ENCODE measurements at regions not wholly inside any gene's neighbourhood (a gene's known extent, or its start where the extent isn't known, plus 50 kb on each side); places are given as distances from the start of the nearest gene placed in this dataset.
A peak's percentile ranks its signal among the peaks of the same experiment; 100 is the strongest.
"Not testable (repeated sequence)": the region's sequence is repeated elsewhere in the genome, so short reads cannot be mapped to it uniquely, and the experiment has no call there.

- not testable (repeated sequence) for H3K9me3 ChIP-seq, H3K36me3 ChIP-seq, H3K27me3 ChIP-seq, H3K27ac ChIP-seq, H3K4me3 ChIP-seq, H3K4me1 ChIP-seq, DNase-seq
These were observed 295.3 kb downstream of the BCL2L11 start for GRCh38 chr2:111415765-111416743.

GRCh38 chr2:111417026-111417425, 296.3 kb downstream of the BCL2L11 start:
- H3K9me3 ChIP-seq, H3K36me3 ChIP-seq, H3K4me3 ChIP-seq, H3K4me1 ChIP-seq, H3K27ac ChIP-seq, H3K27me3 ChIP-seq, DNase-seq: not testable (repeated sequence)

GRCh38 chr2:111418091-111418875, 297.6 kb downstream of the BCL2L11 start:
- not testable (repeated sequence) for DNase-seq, H3K27ac ChIP-seq, H3K4me3 ChIP-seq, H3K4me1 ChIP-seq, H3K27me3 ChIP-seq, H3K9me3 ChIP-seq, H3K36me3 ChIP-seq

GRCh38 chr2:111420074-111420473, 299.4 kb downstream of the BCL2L11 start:
- not testable (repeated sequence) for H3K36me3 ChIP-seq, H3K9me3 ChIP-seq, H3K4me1 ChIP-seq, DNase-seq, H3K4me3 ChIP-seq, H3K27me3 ChIP-seq, H3K27ac ChIP-seq

GRCh38 chr2:111420835-111421234, 300.1 kb downstream of the BCL2L11 start:
- not testable (repeated sequence) for H3K4me1 ChIP-seq, H3K36me3 ChIP-seq, H3K9me3 ChIP-seq, H3K27me3 ChIP-seq, H3K27ac ChIP-seq, H3K4me3 ChIP-seq
- DNase-seq, result peak in 1 of 3 donors; percentile 12

- not testable (repeated sequence) for H3K4me3 ChIP-seq, H3K36me3 ChIP-seq, DNase-seq, H3K4me1 ChIP-seq, H3K9me3 ChIP-seq, H3K27ac ChIP-seq, H3K27me3 ChIP-seq
These were observed 301.2 kb downstream of the BCL2L11 start for GRCh38 chr2:111421949-111422348.

GRCh38 chr2:111422562-111422961, 301.8 kb downstream of the BCL2L11 start:
- not testable (repeated sequence) for H3K4me1 ChIP-seq, H3K9me3 ChIP-seq, H3K27ac ChIP-seq, H3K27me3 ChIP-seq, H3K36me3 ChIP-seq, H3K4me3 ChIP-seq
- DNase-seq, result peak in 1 of 3 donors; percentile 32

GRCh38 chr2:111423184-111423583, 302.5 kb downstream of the BCL2L11 start:
- not testable (repeated sequence) for H3K4me3 ChIP-seq, H3K27ac ChIP-seq

GRCh38 chr2:111424176-111424575, 303.5 kb downstream of the BCL2L11 start:
- H3K27ac ChIP-seq, H3K27me3 ChIP-seq, DNase-seq, H3K4me1 ChIP-seq, H3K36me3 ChIP-seq, H3K4me3 ChIP-seq, H3K9me3 ChIP-seq: not testable (repeated sequence)

More at GRCh38 chr2:111423184-111423583, 302.5 kb downstream of the BCL2L11 start:
- H3K27me3 ChIP-seq, H3K4me1 ChIP-seq, H3K9me3 ChIP-seq, H3K36me3 ChIP-seq, DNase-seq: not testable (repeated sequence)

GRCh38 chr2:111424851-111425309, 304.2 kb downstream of the BCL2L11 start:
- H3K4me3 ChIP-seq, H3K9me3 ChIP-seq: not testable (repeated sequence)

GRCh38 chr2:111425789-111426201, 305.1 kb downstream of the BCL2L11 start:
- DNase-seq, result not testable (repeated sequence)

More at GRCh38 chr2:111424851-111425309, 304.2 kb downstream of the BCL2L11 start:
- not testable (repeated sequence) for H3K4me1 ChIP-seq, H3K27me3 ChIP-seq, H3K36me3 ChIP-seq
- H3K27ac ChIP-seq, result peak overlapping the region in 1 of 4 donors; percentile 54
- peak in 1 of 3 donors; percentile 25 for DNase-seq

GRCh38 chr2:111427346-111427745, 306.6 kb downstream of the BCL2L11 start:
- DNase-seq, result peak in 1 of 3 donors; percentile 18
- H3K27ac ChIP-seq, result peak overlapping the region in 1 of 4 donors; percentile 50
- H3K9me3 ChIP-seq, H3K4me3 ChIP-seq, H3K4me1 ChIP-seq, H3K36me3 ChIP-seq, H3K27me3 ChIP-seq: not testable (repeated sequence)

More at GRCh38 chr2:111425789-111426201, 305.1 kb downstream of the BCL2L11 start:
- not testable (repeated sequence) for H3K4me1 ChIP-seq, H3K9me3 ChIP-seq, H3K36me3 ChIP-seq, H3K27me3 ChIP-seq, H3K4me3 ChIP-seq
- peak overlapping the region in 1 of 4 donors; percentile 54 for H3K27ac ChIP-seq

GRCh38 chr2:111428915-111429314, 308.2 kb downstream of the BCL2L11 start:
- H3K9me3 ChIP-seq, H3K36me3 ChIP-seq, DNase-seq, H3K4me1 ChIP-seq, H3K27me3 ChIP-seq, H3K4me3 ChIP-seq: not testable (repeated sequence)
- peak overlapping the region in 2 of 4 donors; percentile 34 to 57 for H3K27ac ChIP-seq

- not testable (repeated sequence) for H3K36me3 ChIP-seq, H3K9me3 ChIP-seq, H3K4me3 ChIP-seq, H3K4me1 ChIP-seq, H3K27me3 ChIP-seq, DNase-seq
- peak overlapping the region in 2 of 4 donors; percentile 34 to 57 for H3K27ac ChIP-seq
These were observed 308.6 kb downstream of the BCL2L11 start for GRCh38 chr2:111429353-111429752.

Measured in Peyer's patch (tissue), 4 donors.